Endothelial cell of umbilical vein (primary cell): ENCODE measurements at regions not wholly inside any gene's neighbourhood (a gene's known extent, or its start where the extent isn't known, plus 50 kb on each side); places are given as distances from the start of the nearest gene placed in this dataset.

Experiments
- BruUV-seq: library from RNA; stranded (reverse); fragments of 400-500 nt; replicated peaks from 2 replicates; lab custom pipeline; 2021; lab: Mats Ljungman, UMichigan
- CTCF ChIA-PET: fragments of 300-600, 350-600 bp; sonication (Branson Sonifier 250); formaldehyde crosslinking; loops from one replicate; lab custom pipeline; 2021; ENCODE audit warnings: antibody characterized with exemption, inconsistent platforms; lab: Charles Lee
- POLR2A ChIA-PET: fragments of 300-600, 350-600 bp; sonication (Branson Sonifier 250); formaldehyde crosslinking; loops from one replicate; lab custom pipeline; 2021; ENCODE audit warnings: antibody characterized with exemption, inconsistent platforms; lab: Charles Lee
- DNase-seq: peaks from one replicate; pipeline ENCODE4 v3.0.0-alpha.2; 2011; ENCODE audit warnings: low read depth, low spot score
- FAIRE-seq: peaks from 2 replicates; lab custom pipeline; 2011; peaks lifted over from hg19 to GRCh38; lab: Jason Lieb, UNC
- H2AFZ ChIP-seq: 2 replicates; pipeline ENCODE4 v1.6.0; 2012; ENCODE audit warnings: low read depth, low read length, control low read depth, inconsistent platforms
- H3K27ac ChIP-seq: 2 replicates; pipeline ENCODE4 v1.5.1; 2011; ENCODE audit warnings: low read depth, mild to moderate bottlenecking, control low read depth, low read length, moderate library complexity; ENCODE audit not compliant: insufficient read depth
- H3K27me3 ChIP-seq, 2 experiments: 2 replicates each; pipeline versions ENCODE4 v1.6.0 to v1.6.1; 2011; ENCODE audit warnings: low read length in 2 of 2, mixed read lengths in 1 of 2; ENCODE audit not compliant: control insufficient read depth in 2 of 2, insufficient read depth in 2 of 2
- H3K36me3 ChIP-seq, 2 experiments: 2 replicates in 1 of 2; 3 replicates in 1 of 2; pipeline ENCODE4 v1.5.1; 2011; ENCODE audit warnings: low read length in 2 of 2, mild to moderate bottlenecking in 1 of 2, moderate library complexity in 1 of 2; ENCODE audit not compliant: control insufficient read depth in 2 of 2, insufficient read depth in 2 of 2; ENCODE audit errors: extremely low read depth in 1 of 2
- H3K4me1 ChIP-seq: 3 replicates; pipeline ENCODE4 v1.5.1; 2011; ENCODE audit warnings: mild to moderate bottlenecking, low read length; ENCODE audit not compliant: control insufficient read depth, insufficient read depth; ENCODE audit errors: extremely low read depth
- H3K4me2 ChIP-seq: 2 replicates; pipeline ENCODE4 v1.6.1; 2011; ENCODE audit warnings: low read length, control low read depth, mixed read lengths; ENCODE audit not compliant: insufficient read depth
- H3K4me3 ChIP-seq, 3 experiments: fragments of 200-600 bp in 1 of 3; sonication (generic), shearing (Covaris generic) in 1 of 3; replicated peaks in 1 of 3; 2 replicates each; pipeline ENCODE4 v1.5.1; 2011 to 2016; ENCODE audit warnings: control low read depth in 3 of 3, low read length in 3 of 3, mild to moderate bottlenecking in 2 of 3, inconsistent platforms in 1 of 3, low read depth in 1 of 3, moderate library complexity in 1 of 3; ENCODE audit not compliant: insufficient read depth in 1 of 3
- H3K79me2 ChIP-seq: 2 replicates; pipeline ENCODE4 v1.6.0; 2012; ENCODE audit warnings: low read length, inconsistent platforms; ENCODE audit not compliant: control insufficient read depth, insufficient read depth
- H3K9ac ChIP-seq: replicated peaks from 2 replicates; pipeline ENCODE3; 2011; ENCODE audit warnings: low read length, control low read depth; ENCODE audit not compliant: insufficient read depth; ENCODE audit errors: extremely low read depth
- H3K9me1 ChIP-seq: replicated peaks from 3 replicates; pipeline ENCODE4 v1.6.0; 2011; ENCODE audit warnings: mild to moderate bottlenecking, low read length; ENCODE audit not compliant: control insufficient read depth, insufficient read depth; ENCODE audit errors: extremely low read depth
- H3K9me3 ChIP-seq: replicated peaks from 2 replicates; pipeline ENCODE4 v1.5.1; 2012; ENCODE audit warnings: low read length, inconsistent platforms; ENCODE audit not compliant: control insufficient read depth, insufficient read depth
- H4K20me1 ChIP-seq: replicated peaks from 2 replicates; pipeline ENCODE3; 2011; ENCODE audit warnings: mild to moderate bottlenecking, low read length; ENCODE audit not compliant: control insufficient read depth, insufficient read depth; ENCODE audit errors: extremely low read depth
- EZH2 ChIP-seq: IDR thresholded peaks from 2 replicates; pipeline ENCODE4 v1.6.1; 2012; ENCODE audit warnings: borderline replicate concordance, low read depth, mild to moderate bottlenecking, moderate library complexity, low read length, inconsistent platforms; ENCODE audit not compliant: severe bottlenecking
- FOS ChIP-seq: IDR thresholded peaks from 2 replicates; pipeline ENCODE4 v1.6.1; 2011; ENCODE audit warnings: mild to moderate bottlenecking, low read length, moderate library complexity, borderline replicate concordance; ENCODE audit not compliant: insufficient read depth
- GATA2 ChIP-seq: IDR thresholded peaks from 2 replicates; pipeline ENCODE4 v1.7.0; 2011; ENCODE audit warnings: low read depth, mild to moderate bottlenecking, moderate library complexity, mixed read lengths, low read length; ENCODE audit not compliant: insufficient read length, insufficient read depth
- JUN ChIP-seq: IDR thresholded peaks from 2 replicates; pipeline ENCODE4 v1.6.1; 2011; ENCODE audit warnings: borderline replicate concordance, low read depth; ENCODE audit not compliant: insufficient read length, insufficient read depth
- POLR2A ChIP-seq: IDR thresholded peaks from 2 replicates; pipeline ENCODE4 v1.6.1; 2012; ENCODE audit warnings: low read depth, mild to moderate bottlenecking, control low read depth, low read length
- POLR2AphosphoS5 ChIP-seq: IDR thresholded peaks from 2 replicates; pipeline ENCODE4 v1.6.1; 2012; ENCODE audit warnings: low read depth, mild to moderate bottlenecking, control low read depth, low read length, moderate library complexity; ENCODE audit not compliant: insufficient read depth
- dilution Hi-C: fragments of 300-500 bp; cut with MboI; formaldehyde crosslinking; loops from one replicate; pipeline ENCODE4 v1.15.0; 2019; ENCODE audit warnings: low sequenced_read_pairs; ENCODE audit not compliant: extremely low pct_ligation_motif_present
- intact Hi-C: fragments of 100-400 bp; cut with micrococcal nuclease; formaldehyde crosslinking; loops from one replicate; pipeline ENCODE4 v1.10.0; 2022
- TF ChIP-seq, protein P1 (sequence below), 2 donors: IDR thresholded peaks; 1 replicate in 1 of 2; 2 replicates in 1 of 2; pipeline ENCODE4 v1.5.1; 2011; ENCODE audit warnings: low read length in 2 of 2, mild to moderate bottlenecking in 2 of 2, moderate library complexity in 2 of 2, control low read depth in 1 of 2, inconsistent platforms in 1 of 2, low read depth in 1 of 2; ENCODE audit not compliant: insufficient read depth in 1 of 2; ENCODE audit errors: extremely low read depth in 1 of 2
- TF ChIP-seq, protein P2 (sequence below): IDR thresholded peaks from 2 replicates; pipeline ENCODE4 v1.6.1; 2011; ENCODE audit not compliant: insufficient read depth, insufficient read length

DNA sequence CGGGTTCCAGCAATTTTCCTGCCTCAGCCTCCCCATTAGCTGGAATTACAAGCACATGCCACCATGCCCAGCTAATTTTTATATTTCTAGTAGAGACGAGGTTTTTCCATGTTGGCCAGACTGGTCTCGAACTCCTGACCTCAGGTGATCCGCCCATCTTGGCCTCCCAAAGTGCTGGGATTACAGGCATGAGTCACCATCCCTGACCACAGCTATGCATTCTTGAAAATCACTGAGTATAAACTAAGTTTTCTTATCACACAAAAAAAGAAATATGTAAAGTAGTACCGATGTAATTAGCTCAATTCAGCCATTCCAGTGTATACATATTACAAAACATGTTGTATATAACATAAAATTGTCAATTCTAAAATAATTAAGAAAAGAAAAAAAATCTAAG, 232.7 kb downstream of the MBD2 start:
- H3K27ac ChIP-seq: no peak overlapping the region
- dilution Hi-C loops: no loop called here
- H3K9ac ChIP-seq: no peak overlapping the region
- H3K9me3 ChIP-seq: no peaks in the 10 kb centered on the region
- BruUV-seq: no TSS peak
- no peak overlapping the region for H3K4me3 ChIP-seq
- H3K27me3 ChIP-seq: no peaks in the 10 kb centered on the region
- ChIA-PET CTCF (no interaction called here), POLR2A (no interaction called here)
- no peak for TF ChIP-seq EZH2
- TF ChIP-seq FOS: no peak
- TF ChIP-seq POLR2A: no peak
- TF ChIP-seq, protein P1, sequence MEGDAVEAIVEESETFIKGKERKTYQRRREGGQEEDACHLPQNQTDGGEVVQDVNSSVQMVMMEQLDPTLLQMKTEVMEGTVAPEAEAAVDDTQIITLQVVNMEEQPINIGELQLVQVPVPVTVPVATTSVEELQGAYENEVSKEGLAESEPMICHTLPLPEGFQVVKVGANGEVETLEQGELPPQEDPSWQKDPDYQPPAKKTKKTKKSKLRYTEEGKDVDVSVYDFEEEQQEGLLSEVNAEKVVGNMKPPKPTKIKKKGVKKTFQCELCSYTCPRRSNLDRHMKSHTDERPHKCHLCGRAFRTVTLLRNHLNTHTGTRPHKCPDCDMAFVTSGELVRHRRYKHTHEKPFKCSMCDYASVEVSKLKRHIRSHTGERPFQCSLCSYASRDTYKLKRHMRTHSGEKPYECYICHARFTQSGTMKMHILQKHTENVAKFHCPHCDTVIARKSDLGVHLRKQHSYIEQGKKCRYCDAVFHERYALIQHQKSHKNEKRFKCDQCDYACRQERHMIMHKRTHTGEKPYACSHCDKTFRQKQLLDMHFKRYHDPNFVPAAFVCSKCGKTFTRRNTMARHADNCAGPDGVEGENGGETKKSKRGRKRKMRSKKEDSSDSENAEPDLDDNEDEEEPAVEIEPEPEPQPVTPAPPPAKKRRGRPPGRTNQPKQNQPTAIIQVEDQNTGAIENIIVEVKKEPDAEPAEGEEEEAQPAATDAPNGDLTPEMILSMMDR (IDR thresholded peaks at IDR 0.05; ENCODE audit: extremely low read depth in 1 of 2, insufficient read depth in 1 of 2, low read depth in 1 of 2, low read length in 2 of 2): no peak
- no peak for TF ChIP-seq GATA2
- TF ChIP-seq JUN: no peak
- TF ChIP-seq, protein P2, sequence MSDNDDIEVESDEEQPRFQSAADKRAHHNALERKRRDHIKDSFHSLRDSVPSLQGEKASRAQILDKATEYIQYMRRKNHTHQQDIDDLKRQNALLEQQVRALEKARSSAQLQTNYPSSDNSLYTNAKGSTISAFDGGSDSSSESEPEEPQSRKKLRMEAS: no peak
- no peak for TF ChIP-seq POLR2AphosphoS5
- no peaks in the 10 kb centered on the region for H4K20me1 ChIP-seq
- no peaks in the 10 kb centered on the region for H3K36me3 ChIP-seq
- DNase-seq: no peak
- intact Hi-C loops: no loop called here
- no peaks in the 10 kb centered on the region for H3K9me1 ChIP-seq
- no peak for FAIRE-seq
- H2AFZ ChIP-seq: no peak overlapping the region
- no peaks in the 10 kb centered on the region for H3K4me1 ChIP-seq
- no peak overlapping the region for H3K4me2 ChIP-seq
- no peaks in the 10 kb centered on the region for H3K79me2 ChIP-seq
